Pancreas (tissue), 10 donors: ENCODE measurements at regions not wholly inside any gene's neighbourhood (a gene's known extent, or its start where the extent isn't known, plus 50 kb on each side); places are given as distances from the start of the nearest gene placed in this dataset.

ENCODE experiments used
- ATAC-seq, 4 donors: fragments of 200-7000 bp; cut with Tn5 transposase; one replicate each; pipeline versions ENCODE4 v1.8.0 to v1.9.1; 2020; ENCODE audit warnings: mild to moderate bottlenecking in 4 of 4, moderate library complexity in 4 of 4
- DNase-seq, 6 donors: peaks; one replicate each; pipeline ENCODE4 v3.0.0-alpha.2; 2020
- FAIRE-seq: peaks from 2 replicates; lab custom pipeline; 2012; peaks lifted over from hg19 to GRCh38; lab: Jason Lieb, UNC
- H3K27ac ChIP-seq, 4 donors: fragments of 200-600 bp; sonication (generic); 1 replicate in 3 of 4; 2 replicates in 1 of 4; pipeline versions ENCODE4 v1.5.0 to v1.8.0; 2020
- H3K27me3 ChIP-seq, 4 donors: fragments of 200-600 bp; one replicate each; pipeline ENCODE4 v1.8.0; 2021
- H3K36me3 ChIP-seq, 3 donors: fragments of 200-600 bp; sonication (generic) in 1 of 3; one replicate each; pipeline versions ENCODE4 v1.5.0 to v1.8.0; 2020 to 2021
- H3K4me1 ChIP-seq, 3 donors: fragments of 200-600 bp; one replicate each; pipeline ENCODE4 v1.8.0; 2021
- H3K4me3 ChIP-seq, 4 donors: fragments of 200-600 bp; sonication (generic) in 2 of 4; one replicate each; pipeline versions ENCODE4 v1.5.0 to v1.8.0; 2020 to 2021
- H3K9me3 ChIP-seq, 4 donors: fragments of 200-600 bp; one replicate each; pipeline ENCODE4 v1.8.0; 2021
- WGBS, 2 donors: extraction: QIAGEN DNeasy Blood & Tissue Kit; methylation state at CpG; one replicate each; pipeline ENCODE4 v1.1.7; 2013; 5-methylcytosine and 5-hydroxymethylcytosine counted together
- intact Hi-C, 3 donors: fragments of 100-400 bp; cut with DNase I; formaldehyde crosslinking; loops; one replicate each; pipeline versions ENCODE4 v1.11.1 to v1.14.2; 2022
- TF ChIP-seq, protein P1 (sequence below), 4 donors: fragments of 200-600 bp; sonication (generic) in 3 of 4; IDR thresholded peaks; one replicate each; pipeline versions ENCODE4 v1.5.0 to v1.8.0; 2021; ENCODE audit warnings: antibody characterized with exemption in 4 of 4
- donor health status: healthy with polysubstance abuse.
- donor health status: DM: no; HTN: no; CAD: no; lungs with moderate emphysema.
- donor health status: DM: no; HTN: no; CAD: no.
- donor health status: control.
- donor health status: control.
- donor health status: Bipolar disorder and iron deficiency.
- donor health status: DM: yes; HTN: yes; CAD: no.
- donor health status: DM: no; HTN: no; CAD: no.
- donor health status: DM: no; HTN: no; CAD: no.
- donor health status: DM: yes; HTN: yes; CAD: no.

DNA sequence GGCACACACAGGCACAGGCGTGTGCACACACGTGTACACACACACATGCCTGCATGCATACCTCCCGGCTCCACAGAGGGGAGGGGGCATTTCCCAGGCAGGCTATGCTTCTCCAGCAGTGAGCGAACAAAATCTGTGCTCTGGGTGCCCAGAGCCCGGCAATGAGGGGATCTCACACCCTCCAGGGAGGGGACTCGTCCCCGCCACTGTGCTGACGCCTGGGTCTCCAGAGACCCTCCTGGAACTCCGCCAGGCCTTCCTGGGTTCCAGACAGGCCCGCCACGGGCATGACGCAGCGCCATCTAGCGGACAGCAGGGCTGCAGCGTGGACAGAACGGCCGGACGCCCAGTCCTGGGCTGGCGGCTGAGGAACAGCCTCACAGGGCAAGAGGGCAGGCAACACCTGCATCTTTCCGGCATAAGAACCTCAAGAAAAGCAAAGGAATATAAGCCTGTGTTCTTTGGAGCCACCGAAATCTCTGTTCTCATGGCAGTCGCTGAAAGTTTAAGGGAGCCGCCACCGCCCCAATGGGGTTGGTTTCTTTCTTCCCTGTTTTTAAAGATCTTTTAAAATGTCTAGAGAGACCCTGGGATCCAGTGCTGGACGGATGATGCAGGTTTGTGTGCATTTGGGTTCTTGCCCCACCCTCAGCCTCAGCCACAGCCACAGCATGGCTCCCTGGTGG lies 135.6 kb upstream of the PPP1R26 start:
- Histone ChIP-seq H3K27ac (no peak overlapping the region), H3K4me3 (no peak overlapping the region), H3K4me1 (no peaks in the 10 kb centered on the region), H3K36me3 (no peaks in the 10 kb centered on the region), H3K9me3 (no peaks in the 10 kb centered on the region), H3K27me3 (no peaks in the 10 kb centered on the region)
- intact Hi-C loops, result loop anchor here in 2 of 3 donors (5.0 kb wide), 1 partner anchor 257 kb away; the partner anchor contains the start of gene OLFM1 (in 2 of the 2)
- 15 to 16% methylated on average over 24 to 25 of the region's 25 CpGs for WGBS, 2 donors
- FAIRE-seq, result no peak
- TF ChIP-seq, protein P1, sequence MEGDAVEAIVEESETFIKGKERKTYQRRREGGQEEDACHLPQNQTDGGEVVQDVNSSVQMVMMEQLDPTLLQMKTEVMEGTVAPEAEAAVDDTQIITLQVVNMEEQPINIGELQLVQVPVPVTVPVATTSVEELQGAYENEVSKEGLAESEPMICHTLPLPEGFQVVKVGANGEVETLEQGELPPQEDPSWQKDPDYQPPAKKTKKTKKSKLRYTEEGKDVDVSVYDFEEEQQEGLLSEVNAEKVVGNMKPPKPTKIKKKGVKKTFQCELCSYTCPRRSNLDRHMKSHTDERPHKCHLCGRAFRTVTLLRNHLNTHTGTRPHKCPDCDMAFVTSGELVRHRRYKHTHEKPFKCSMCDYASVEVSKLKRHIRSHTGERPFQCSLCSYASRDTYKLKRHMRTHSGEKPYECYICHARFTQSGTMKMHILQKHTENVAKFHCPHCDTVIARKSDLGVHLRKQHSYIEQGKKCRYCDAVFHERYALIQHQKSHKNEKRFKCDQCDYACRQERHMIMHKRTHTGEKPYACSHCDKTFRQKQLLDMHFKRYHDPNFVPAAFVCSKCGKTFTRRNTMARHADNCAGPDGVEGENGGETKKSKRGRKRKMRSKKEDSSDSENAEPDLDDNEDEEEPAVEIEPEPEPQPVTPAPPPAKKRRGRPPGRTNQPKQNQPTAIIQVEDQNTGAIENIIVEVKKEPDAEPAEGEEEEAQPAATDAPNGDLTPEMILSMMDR (IDR thresholded peaks at IDR 0.05), result peak; percentile 89 to 96 (median 93)
- ATAC-seq, result peak; percentile 90 to 97 (median 91)
- peak; percentile 51 to 95 (median 82) for DNase-seq

DNA sequence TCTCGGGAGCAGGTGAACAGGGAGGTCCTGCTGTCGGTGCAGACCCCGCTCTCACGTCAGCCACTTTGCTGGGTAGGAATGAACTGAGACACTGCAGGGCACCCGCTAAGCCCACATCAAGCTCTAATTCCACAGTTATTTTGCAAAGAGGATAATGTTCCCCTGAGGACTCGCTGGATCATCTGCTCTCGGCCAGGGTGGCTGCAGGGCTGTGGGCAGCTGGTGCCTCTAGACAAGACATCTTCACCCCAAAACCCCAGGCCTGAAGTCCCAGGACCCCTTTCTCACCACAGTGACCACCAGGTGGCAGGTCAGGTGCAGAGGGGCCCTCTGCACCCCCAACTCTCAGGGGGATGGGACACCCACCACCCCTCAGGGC lies 135.1 kb upstream of the PPP1R26 start:
- Histone ChIP-seq H3K27ac (no peak overlapping the region), H3K4me3 (no peak overlapping the region), H3K9me3 (no peaks in the 10 kb centered on the region), H3K36me3 (no peaks in the 10 kb centered on the region), H3K27me3 (no peaks in the 10 kb centered on the region), H3K4me1 (no peaks in the 10 kb centered on the region)
- WGBS, 2 donors, result 76 to 83% methylated on average over 7 of the region's 7 CpGs
- DNase-seq (peak in 1 of 6 donors; percentile 36), FAIRE-seq (no peak), ATAC-seq (no peak)
- TF ChIP-seq, protein P1 (IDR thresholded peaks at IDR 0.05), result no peak
- intact Hi-C loops, result loop anchor here in 2 of 3 donors (5.0 kb wide), 1 partner anchor 257 kb away; the partner anchor contains the start of gene OLFM1 (in 2 of the 2)

DNA sequence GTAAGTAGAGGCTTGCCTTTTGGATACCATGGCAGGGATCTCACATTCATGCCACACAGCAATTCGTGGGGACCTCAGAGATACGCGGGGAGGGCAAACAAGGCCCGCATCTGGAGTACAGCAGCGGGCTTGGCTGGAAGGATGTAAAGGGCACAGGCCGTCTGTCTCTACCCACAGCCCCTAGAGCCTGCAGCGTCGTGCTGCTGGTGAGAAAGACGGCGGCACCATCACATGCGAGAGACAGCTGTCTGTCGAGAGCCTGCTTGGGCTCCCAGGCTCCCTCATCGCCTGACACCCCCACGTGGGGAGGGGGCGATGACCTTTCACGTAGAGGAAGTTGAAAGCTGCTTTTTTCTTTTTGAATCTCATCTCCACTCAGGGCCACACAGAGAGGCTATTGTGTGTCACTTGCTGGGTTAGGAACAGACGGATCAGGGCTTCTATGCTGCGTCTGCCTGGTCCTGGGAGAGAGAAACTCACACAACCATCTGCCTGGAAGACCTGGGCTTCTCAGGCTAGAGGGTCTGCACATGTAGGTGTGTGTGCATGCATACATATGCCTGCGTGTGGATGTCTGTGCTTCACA lies 134.6 kb upstream of the PPP1R26 start:
- Histone ChIP-seq H3K4me1 (no peaks in the 10 kb centered on the region), H3K36me3 (no peaks in the 10 kb centered on the region), H3K9me3 (no peaks in the 10 kb centered on the region), H3K27me3 (no peaks in the 10 kb centered on the region), H3K4me3 (no peak overlapping the region), H3K27ac (no peak overlapping the region)
- TF ChIP-seq, protein P1 (IDR thresholded peaks at IDR 0.05), result no peak
- WGBS, 2 donors, result 49 to 53% methylated on average over 19 of the region's 19 CpGs
- ATAC-seq (no peak), DNase-seq (peak in 2 of 6 donors; percentile 37 to 48), FAIRE-seq (no peak)
- intact Hi-C loops, result loop anchor here in 2 of 3 donors (5.0 kb wide), 1 partner anchor 258 kb away; the partner anchor contains the start of gene OLFM1 (in 2 of the 2)

DNA sequence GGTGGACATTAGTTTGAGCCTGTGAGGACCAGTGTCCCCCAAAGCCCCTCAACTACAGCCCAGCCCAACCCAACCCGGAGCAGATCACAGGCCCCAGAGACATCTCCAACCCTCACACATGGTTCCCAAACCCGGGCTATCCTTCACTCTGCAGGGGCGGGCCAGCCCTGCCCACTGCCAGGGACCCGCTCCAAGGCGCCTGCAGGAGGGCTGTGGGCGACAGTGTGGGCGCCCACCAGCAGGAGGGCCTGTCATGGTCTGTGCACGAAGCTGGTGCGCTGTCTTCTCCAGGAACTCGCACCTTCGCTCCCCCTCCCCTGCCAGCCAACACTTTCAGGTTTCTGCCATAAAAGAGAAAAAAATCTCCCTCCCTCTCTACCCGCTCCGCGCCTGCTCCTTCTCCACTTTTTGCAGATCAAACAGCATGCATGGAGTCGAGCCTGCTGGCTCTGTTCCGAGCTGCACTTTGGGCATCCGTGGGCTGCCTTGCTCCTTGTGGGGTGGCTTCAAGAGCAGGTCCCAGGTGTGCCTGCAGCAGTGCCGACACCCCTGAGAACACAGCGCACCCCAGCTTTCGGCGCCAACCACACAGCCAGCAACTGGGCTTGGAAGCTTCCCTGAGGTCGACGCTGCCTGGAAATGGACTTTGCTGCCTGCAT lies 133.7 kb upstream of the PPP1R26 start:
- intact Hi-C loops, result no loop called here
- H3K4me3 ChIP-seq, result no peak overlapping the region
- FAIRE-seq, result no peak
- no peaks in the 10 kb centered on the region for H3K36me3 ChIP-seq
- no peak overlapping the region for H3K27ac ChIP-seq
- H3K27me3 ChIP-seq, result no peaks in the 10 kb centered on the region
- no peaks in the 10 kb centered on the region for H3K9me3 ChIP-seq
- peak in 2 of 6 donors; percentile 25 to 43 for DNase-seq
- TF ChIP-seq, protein P1 (IDR thresholded peaks at IDR 0.05), result no peak
- 57 to 70% methylated on average over 18 to 23 of the region's 23 CpGs for WGBS, 2 donors
- no peak for ATAC-seq
- no peaks in the 10 kb centered on the region for H3K4me1 ChIP-seq
